ENCODE measurements at regions not wholly inside any gene's neighbourhood (a gene's known extent, or its start where the extent isn't known, plus 50 kb on each side); places are given as distances from the start of the nearest gene placed in this dataset.

DNA sequence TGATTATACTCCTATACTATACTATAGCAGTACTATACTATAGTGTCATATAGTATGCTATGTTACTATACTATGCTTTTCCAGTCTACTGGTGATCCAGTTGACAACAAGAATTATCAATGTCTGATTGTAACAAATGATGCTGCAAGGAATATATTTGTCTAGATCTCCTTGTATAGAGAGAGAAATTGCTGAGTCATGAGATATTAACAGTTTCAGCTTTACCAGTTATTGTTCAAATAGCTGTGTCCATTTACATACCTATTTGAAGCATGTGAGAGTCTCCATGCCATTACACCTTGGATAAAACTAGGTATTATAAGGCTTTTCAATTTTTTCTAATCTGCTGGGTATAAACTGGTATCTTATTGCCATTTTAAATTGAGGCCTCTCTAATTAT is 136.4 kb upstream of the SKOR2 start:
- Histone ChIP-seq H4K20me1 (ENCODE audit: insufficient read depth) (no peaks in the 10 kb centered on the region), H3K36me3 (replicated peaks in 1 of 2; ENCODE audit: control insufficient read depth in 1 of 2, insufficient read depth in 2 of 2, low read length in 1 of 2) (no peaks in the 10 kb centered on the region), H3K4me2 (no peak overlapping the region), H3K27ac (ENCODE audit: low read depth in 2 of 2, low read length in 1 of 2) (no peak overlapping the region), H3K79me2 (ENCODE audit: insufficient read depth) (no peaks in the 10 kb centered on the region), H2AFZ (ENCODE audit: low read depth) (no peak overlapping the region), H3F3A (replicated peaks; ENCODE audit: insufficient read depth) (no peaks in the 10 kb centered on the region), H3K4me3 (ENCODE audit: low read depth in 2 of 2, low read length in 1 of 2) (no peak overlapping the region), H3K9ac (no peak overlapping the region), H3K9me3 (peaks cover 3% of the 10 kb centered on the region; the same call in 1 of the 2 replicates), H3K27me3 (ENCODE audit: insufficient read depth) (no peaks in the 10 kb centered on the region), H3K9me2 (no peaks in the 10 kb centered on the region), H3K4me1 (ENCODE audit: control insufficient read depth in 1 of 2, insufficient read depth in 2 of 2, low read depth in 1 of 2, low read length in 1 of 2) (no peaks in the 10 kb centered on the region)
- ChIA-PET POLR2A (no interaction called here), CTCF (no interaction called here)
- no peak for TF ChIP-seq CTCF (IDR thresholded peaks at IDR 0.05)
- TF ChIP-seq NFIC (IDR thresholded peaks at IDR 0.05; ENCODE audit: borderline replicate concordance): no peak
- TF ChIP-seq, protein P1, sequence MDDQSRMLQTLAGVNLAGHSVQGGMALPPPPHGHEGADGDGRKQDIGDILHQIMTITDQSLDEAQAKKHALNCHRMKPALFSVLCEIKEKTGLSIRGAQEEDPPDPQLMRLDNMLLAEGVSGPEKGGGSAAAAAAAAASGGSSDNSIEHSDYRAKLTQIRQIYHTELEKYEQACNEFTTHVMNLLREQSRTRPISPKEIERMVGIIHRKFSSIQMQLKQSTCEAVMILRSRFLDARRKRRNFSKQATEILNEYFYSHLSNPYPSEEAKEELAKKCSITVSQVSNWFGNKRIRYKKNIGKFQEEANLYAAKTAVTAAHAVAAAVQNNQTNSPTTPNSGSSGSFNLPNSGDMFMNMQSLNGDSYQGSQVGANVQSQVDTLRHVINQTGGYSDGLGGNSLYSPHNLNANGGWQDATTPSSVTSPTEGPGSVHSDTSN (IDR thresholded peaks at IDR 0.05): no peak
- TF ChIP-seq EP300 (IDR thresholded peaks at IDR 0.05; ENCODE audit: borderline replicate concordance in 1 of 2, low read depth in 1 of 2, low read length in 1 of 2): no peak
- no peak for TF ChIP-seq TEAD4 (IDR thresholded peaks at IDR 0.05; ENCODE audit: borderline replicate concordance, insufficient read depth)
- no peak for TF ChIP-seq GATA2 (CRISPR knock-in tag; IDR thresholded peaks at IDR 0.05)
- TF ChIP-seq, protein P2, sequence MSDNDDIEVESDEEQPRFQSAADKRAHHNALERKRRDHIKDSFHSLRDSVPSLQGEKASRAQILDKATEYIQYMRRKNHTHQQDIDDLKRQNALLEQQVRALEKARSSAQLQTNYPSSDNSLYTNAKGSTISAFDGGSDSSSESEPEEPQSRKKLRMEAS (IDR thresholded peaks at IDR 0.05; ENCODE audit: low read depth): no peak
- no peak for TF ChIP-seq JUND (IDR thresholded peaks at IDR 0.05)
- TF ChIP-seq ELF1 (IDR thresholded peaks at IDR 0.05): no peak
- TF ChIP-seq EZH2phosphoT487 (IDR thresholded peaks at IDR 0.05; ENCODE audit: borderline replicate concordance, low read depth): no peak
- no peak for TF ChIP-seq POLR2AphosphoS5 (IDR thresholded peaks at IDR 0.05; ENCODE audit: low read depth, low read length)
- TF ChIP-seq MEF2A (IDR thresholded peaks at IDR 0.05; ENCODE audit: borderline replicate concordance, low read depth): no peak
- TF ChIP-seq, protein P3, sequence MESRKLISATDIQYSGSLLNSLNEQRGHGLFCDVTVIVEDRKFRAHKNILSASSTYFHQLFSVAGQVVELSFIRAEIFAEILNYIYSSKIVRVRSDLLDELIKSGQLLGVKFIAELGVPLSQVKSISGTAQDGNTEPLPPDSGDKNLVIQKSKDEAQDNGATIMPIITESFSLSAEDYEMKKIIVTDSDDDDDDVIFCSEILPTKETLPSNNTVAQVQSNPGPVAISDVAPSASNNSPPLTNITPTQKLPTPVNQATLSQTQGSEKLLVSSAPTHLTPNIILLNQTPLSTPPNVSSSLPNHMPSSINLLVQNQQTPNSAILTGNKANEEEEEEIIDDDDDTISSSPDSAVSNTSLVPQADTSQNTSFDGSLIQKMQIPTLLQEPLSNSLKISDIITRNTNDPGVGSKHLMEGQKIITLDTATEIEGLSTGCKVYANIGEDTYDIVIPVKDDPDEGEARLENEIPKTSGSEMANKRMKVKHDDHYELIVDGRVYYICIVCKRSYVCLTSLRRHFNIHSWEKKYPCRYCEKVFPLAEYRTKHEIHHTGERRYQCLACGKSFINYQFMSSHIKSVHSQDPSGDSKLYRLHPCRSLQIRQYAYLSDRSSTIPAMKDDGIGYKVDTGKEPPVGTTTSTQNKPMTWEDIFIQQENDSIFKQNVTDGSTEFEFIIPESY (IDR thresholded peaks at IDR 0.05; ENCODE audit: borderline replicate concordance, low read depth): no peak
- no peak for TF ChIP-seq TAF1 (IDR thresholded peaks at IDR 0.05; ENCODE audit: borderline replicate concordance, low read depth, low read length)
- TF ChIP-seq FOSL2 (IDR thresholded peaks at IDR 0.05; ENCODE audit: borderline replicate concordance, low read depth): no peak
- no peak for TF ChIP-seq NRF1 (IDR thresholded peaks at IDR 0.05; ENCODE audit: low read depth, low read length)
- TF ChIP-seq USF1 (IDR thresholded peaks at IDR 0.05; ENCODE audit: borderline replicate concordance, low read depth): no peak
- DNase-seq: no peak

All from SK-N-SH (cell line).